ENCODE measurements at regions not wholly inside any gene's neighbourhood (a gene's known extent, or its start where the extent isn't known, plus 50 kb on each side); places are given as distances from the start of the nearest gene placed in this dataset.

DNA sequence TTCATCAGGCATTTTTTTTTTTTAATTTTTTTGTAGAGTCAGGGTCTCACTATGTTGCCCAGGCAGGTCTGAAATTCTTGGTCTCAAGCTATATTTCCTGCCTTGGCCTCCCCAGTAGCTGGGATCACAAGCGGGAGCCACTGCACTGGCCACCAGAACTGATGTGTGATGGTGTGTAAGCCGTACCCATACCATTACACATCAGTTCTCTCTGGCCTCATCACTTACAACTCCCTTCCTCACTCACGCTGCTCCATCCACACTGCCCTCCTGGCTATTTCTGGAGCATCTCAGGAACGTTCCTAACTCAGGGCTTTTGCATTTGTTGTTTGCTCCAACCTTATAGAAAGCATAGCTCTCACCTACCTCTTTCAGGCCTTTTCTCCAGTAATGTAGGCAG is 834.5 kb upstream of the ID2 start:
- Histone ChIP-seq H3K36me3 (ENCODE audit: control insufficient read depth in 1 of 2, insufficient read depth in 2 of 2, low read length in 2 of 2) (no peaks in the 10 kb centered on the region), H3K4me3 (ENCODE audit: low read depth in 1 of 2, low read length in 2 of 2) (no peak overlapping the region), H3K27ac (ENCODE audit: low read length) (no peak overlapping the region)

DNA sequence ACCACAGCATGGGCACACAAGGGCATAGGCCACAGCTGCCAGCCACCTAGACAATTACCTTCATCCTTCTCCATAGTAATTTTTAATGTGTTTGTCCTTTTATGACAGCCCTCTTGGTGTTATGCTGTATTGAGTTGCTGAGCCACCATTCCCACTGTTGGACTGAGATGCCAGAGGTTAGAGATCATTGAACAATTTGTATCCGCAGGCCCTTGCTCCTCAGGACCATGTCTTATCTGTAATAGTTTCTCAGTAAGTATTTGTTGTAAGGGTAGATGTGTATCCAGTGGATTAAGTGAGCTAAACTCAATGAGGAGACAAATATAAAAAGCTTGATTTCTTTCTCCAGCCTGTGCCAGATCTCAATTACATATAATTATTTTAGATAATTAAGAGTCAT is 832.8 kb upstream of the ID2 start:
- no peaks in the 10 kb centered on the region for H3K9me3 ChIP-seq (ENCODE audit: control insufficient read depth in 1 of 2, low read length in 2 of 2)
- no peaks in the 10 kb centered on the region for H3K27me3 ChIP-seq (ENCODE audit: low read depth, low read length)
- H3K36me3 ChIP-seq (ENCODE audit: control insufficient read depth in 1 of 2, insufficient read depth in 2 of 2, low read length in 2 of 2): no peaks in the 10 kb centered on the region
- no peak overlapping the region for H3K4me3 ChIP-seq (ENCODE audit: low read depth in 1 of 2, low read length in 2 of 2)
- peaks cover 0 to 12% of the 10 kb centered on the region in 2 donors for H3K4me1 ChIP-seq (ENCODE audit: control insufficient read depth in 1 of 2, insufficient read depth in 2 of 2, low read length in 2 of 2)
- no peak overlapping the region for H3K27ac ChIP-seq (ENCODE audit: low read length)

More for the DNA sequence above, 834.5 kb upstream of the ID2 start:
- no peaks in the 10 kb centered on the region for H3K9me3 ChIP-seq (ENCODE audit: control insufficient read depth in 1 of 2, low read length in 2 of 2)
- peaks cover 0 to 12% of the 10 kb centered on the region in 2 donors for H3K4me1 ChIP-seq (ENCODE audit: control insufficient read depth in 1 of 2, insufficient read depth in 2 of 2, low read length in 2 of 2)
- no peaks in the 10 kb centered on the region for H3K27me3 ChIP-seq (ENCODE audit: low read depth, low read length)

DNA sequence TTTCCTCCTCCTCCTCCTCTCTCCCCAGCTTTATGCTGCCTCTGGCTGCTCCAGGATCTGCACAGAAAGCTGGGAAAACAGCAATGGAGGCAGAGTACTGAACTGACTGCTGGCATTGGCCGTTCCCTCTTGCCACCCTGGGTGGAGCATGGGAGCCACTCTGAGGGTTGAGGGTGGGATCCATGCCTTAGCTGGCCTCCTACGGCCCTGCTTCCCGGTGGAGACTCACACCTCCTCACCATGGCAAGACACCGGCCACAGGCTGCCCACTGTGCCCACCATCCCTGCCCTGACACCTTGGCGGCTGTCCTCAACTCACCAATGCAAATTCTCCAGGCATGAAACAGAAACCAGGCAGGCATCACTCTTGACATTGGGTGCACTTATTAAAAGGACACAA is 832.3 kb upstream of the ID2 start:
- Histone ChIP-seq H3K4me1 (ENCODE audit: control insufficient read depth in 1 of 2, insufficient read depth in 2 of 2, low read length in 2 of 2) (peaks cover 0 to 7% of the 10 kb centered on the region in 2 donors), H3K27me3 (ENCODE audit: low read depth, low read length) (no peaks in the 10 kb centered on the region), H3K36me3 (ENCODE audit: control insufficient read depth in 1 of 2, insufficient read depth in 2 of 2, low read length in 2 of 2) (no peaks in the 10 kb centered on the region), H3K9me3 (ENCODE audit: control insufficient read depth in 1 of 2, low read length in 2 of 2) (no peaks in the 10 kb centered on the region), H3K4me3 (ENCODE audit: low read depth in 1 of 2, low read length in 2 of 2) (no peak overlapping the region), H3K27ac (ENCODE audit: low read length) (no peak overlapping the region)

DNA sequence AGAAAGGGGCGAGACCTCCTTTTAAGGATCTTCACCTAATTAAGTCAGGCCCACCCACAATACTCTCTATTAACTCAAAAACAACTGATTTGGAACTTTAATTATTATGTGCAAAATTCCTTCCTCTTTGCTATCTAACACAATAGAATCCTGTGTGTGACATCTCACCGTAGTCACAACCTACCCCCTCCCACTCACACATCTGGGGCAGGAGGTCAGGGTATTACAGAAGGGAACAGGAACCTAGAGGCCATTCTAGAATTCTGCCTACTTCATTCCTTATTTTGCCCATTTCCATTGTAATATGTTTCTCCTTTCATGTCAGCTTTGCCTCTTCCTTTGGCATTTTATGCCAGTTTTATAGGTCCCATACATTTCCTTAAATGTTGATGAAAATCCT is 829.3 kb upstream of the ID2 start:
- Histone ChIP-seq H3K4me1 (ENCODE audit: control insufficient read depth in 1 of 2, insufficient read depth in 2 of 2, low read length in 2 of 2) (peaks cover 0 to 5% of the 10 kb centered on the region in 2 donors), H3K27me3 (ENCODE audit: low read depth, low read length) (no peaks in the 10 kb centered on the region), H3K27ac (ENCODE audit: low read length) (no peak overlapping the region), H3K4me3 (ENCODE audit: low read depth in 1 of 2, low read length in 2 of 2) (no peak overlapping the region), H3K36me3 (ENCODE audit: control insufficient read depth in 1 of 2, insufficient read depth in 2 of 2, low read length in 2 of 2) (no peaks in the 10 kb centered on the region), H3K9me3 (ENCODE audit: control insufficient read depth in 1 of 2, low read length in 2 of 2) (no peaks in the 10 kb centered on the region)

DNA sequence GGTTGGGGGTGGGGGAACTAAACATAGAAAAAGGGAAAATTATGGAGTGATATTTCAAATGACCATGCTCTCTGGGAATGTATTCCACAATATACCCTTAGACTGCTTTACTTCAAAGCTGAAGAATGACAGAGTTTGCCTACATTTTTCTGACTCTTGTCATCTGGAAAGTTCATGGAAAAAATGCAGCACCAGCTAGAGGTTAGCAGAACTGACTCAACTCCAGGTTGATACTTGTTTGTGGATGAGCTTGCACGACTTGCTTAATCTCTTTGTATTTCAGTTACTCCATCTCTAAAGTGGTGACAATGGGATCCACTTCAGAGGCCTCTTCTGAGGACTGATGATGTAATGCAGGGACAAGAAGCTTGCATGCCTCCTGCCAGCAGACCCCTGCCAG is 824.0 kb upstream of the ID2 start:
- Histone ChIP-seq H3K27ac (ENCODE audit: low read length) (no peak overlapping the region), H3K4me3 (ENCODE audit: low read depth in 1 of 2, low read length in 2 of 2) (no peak overlapping the region), H3K36me3 (ENCODE audit: control insufficient read depth in 1 of 2, insufficient read depth in 2 of 2, low read length in 2 of 2) (no peaks in the 10 kb centered on the region), H3K4me1 (ENCODE audit: control insufficient read depth in 1 of 2, insufficient read depth in 2 of 2, low read length in 2 of 2) (no peaks in the 10 kb centered on the region), H3K9me3 (ENCODE audit: control insufficient read depth in 1 of 2, low read length in 2 of 2) (no peaks in the 10 kb centered on the region), H3K27me3 (ENCODE audit: low read depth, low read length) (no peaks in the 10 kb centered on the region)

DNA sequence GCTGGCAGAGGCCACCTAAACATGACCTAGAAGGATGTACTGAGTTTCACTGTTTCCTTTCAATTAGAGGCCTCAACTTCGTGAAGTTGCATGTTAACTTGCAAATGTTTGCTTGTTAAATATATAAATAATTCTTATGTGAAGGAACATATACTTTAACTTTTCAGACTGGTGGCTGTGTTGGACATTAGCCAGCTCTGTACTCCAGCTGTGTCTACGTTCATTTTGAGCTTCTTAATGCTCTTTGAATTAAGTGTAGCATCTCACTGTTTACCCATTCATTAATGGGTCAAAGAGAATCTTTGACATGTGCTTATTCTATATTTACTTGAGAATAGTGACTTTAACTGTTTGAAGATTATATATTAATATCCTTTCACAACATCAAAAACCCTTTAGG is 823.2 kb upstream of the ID2 start:
- Histone ChIP-seq H3K27ac (ENCODE audit: low read length) (no peak overlapping the region), H3K36me3 (ENCODE audit: control insufficient read depth in 1 of 2, insufficient read depth in 2 of 2, low read length in 2 of 2) (no peaks in the 10 kb centered on the region), H3K27me3 (ENCODE audit: low read depth, low read length) (no peaks in the 10 kb centered on the region), H3K9me3 (ENCODE audit: control insufficient read depth in 1 of 2, low read length in 2 of 2) (no peaks in the 10 kb centered on the region), H3K4me1 (ENCODE audit: control insufficient read depth in 1 of 2, insufficient read depth in 2 of 2, low read length in 2 of 2) (no peaks in the 10 kb centered on the region), H3K4me3 (ENCODE audit: low read depth in 1 of 2, low read length in 2 of 2) (no peak overlapping the region)

DNA sequence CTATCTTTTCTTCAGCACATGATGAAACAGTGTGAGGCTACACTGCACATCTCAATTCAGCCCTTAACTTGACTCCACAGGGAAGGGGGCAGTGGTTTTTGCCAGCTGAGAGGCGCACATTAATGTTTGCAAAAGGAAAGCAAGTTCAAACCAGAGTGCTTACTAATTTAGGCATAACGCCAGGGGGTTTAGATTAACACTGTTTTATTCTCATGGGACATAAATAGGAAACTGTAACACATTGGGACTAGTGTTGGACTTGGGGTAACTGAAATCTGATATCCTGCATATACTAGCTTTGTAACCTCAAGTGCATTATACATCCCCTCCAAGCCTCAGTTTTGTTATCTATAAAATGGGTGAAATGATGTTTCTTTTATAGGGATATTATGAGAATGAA is 821.2 kb upstream of the ID2 start:
- Histone ChIP-seq H3K27ac (ENCODE audit: low read length) (no peak overlapping the region), H3K36me3 (ENCODE audit: control insufficient read depth in 1 of 2, insufficient read depth in 2 of 2, low read length in 2 of 2) (no peaks in the 10 kb centered on the region), H3K4me3 (ENCODE audit: low read depth in 1 of 2, low read length in 2 of 2) (no peak overlapping the region), H3K4me1 (ENCODE audit: control insufficient read depth in 1 of 2, insufficient read depth in 2 of 2, low read length in 2 of 2) (no peaks in the 10 kb centered on the region), H3K27me3 (ENCODE audit: low read depth, low read length) (no peaks in the 10 kb centered on the region), H3K9me3 (ENCODE audit: control insufficient read depth in 1 of 2, low read length in 2 of 2) (no peaks in the 10 kb centered on the region)

DNA sequence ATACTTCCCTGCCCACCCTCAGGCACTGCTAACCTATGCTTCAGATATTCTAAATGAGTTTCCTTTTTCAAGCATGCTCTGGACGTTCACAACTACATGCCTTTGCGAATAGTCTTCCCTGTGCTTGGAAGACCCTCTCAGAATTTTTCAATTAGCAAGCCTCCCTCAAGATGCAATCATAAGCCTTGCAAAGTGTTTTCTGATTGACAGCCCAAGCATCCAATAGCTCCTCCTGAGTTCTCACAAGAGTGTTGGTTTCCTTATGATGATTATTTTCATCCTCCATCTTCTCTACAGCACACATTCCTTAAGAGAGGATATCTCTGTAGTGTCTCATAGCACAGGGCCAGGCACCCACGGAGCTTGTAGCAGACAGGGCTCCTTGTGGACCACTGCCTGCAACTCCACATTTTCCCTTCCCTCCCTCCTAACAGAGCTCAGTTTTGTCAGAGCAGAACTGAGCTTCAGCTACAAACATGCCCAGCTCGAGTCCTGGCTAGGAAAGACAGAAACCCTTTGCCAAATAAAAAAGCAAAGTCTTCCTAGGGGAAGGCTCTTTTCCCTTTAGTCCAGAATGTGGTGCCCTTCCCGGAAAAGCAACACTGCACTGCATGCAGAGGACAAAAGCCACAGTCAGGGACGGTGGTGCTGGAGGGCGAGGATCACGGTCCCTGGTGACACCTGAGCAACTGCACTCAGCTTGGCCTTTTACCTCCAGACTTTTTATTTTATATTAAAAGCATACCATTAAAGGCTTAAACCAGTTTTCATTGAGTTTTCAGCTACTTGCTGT is 819.8 kb upstream of the ID2 start:
- Histone ChIP-seq H3K27me3 (ENCODE audit: low read depth, low read length) (no peaks in the 10 kb centered on the region), H3K36me3 (ENCODE audit: control insufficient read depth in 1 of 2, insufficient read depth in 2 of 2, low read length in 2 of 2) (no peaks in the 10 kb centered on the region), H3K4me1 (ENCODE audit: control insufficient read depth in 1 of 2, insufficient read depth in 2 of 2, low read length in 2 of 2) (no peaks in the 10 kb centered on the region), H3K4me3 (ENCODE audit: low read depth in 1 of 2, low read length in 2 of 2) (no peak overlapping the region), H3K9me3 (ENCODE audit: control insufficient read depth in 1 of 2, low read length in 2 of 2) (no peaks in the 10 kb centered on the region), H3K27ac (ENCODE audit: low read length) (no peak overlapping the region)

DNA sequence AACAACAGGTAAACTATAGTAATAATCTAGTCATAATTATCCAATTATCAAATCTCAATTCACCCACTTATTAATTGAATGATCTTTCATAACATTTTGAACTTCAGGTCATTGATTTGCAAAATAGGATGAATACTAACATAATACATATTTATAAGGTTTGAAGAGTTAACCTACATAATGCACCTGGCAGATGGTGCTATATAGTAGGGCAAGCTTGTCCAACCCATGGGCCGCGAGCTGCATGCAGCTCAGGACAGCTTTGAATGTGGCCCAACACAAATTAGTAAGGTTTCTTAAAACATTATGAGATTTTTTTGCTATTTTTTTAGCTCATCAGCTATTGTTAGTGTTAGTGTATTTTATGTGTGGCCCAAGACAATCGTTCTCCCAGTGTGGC is 815.8 kb upstream of the ID2 start:
- Histone ChIP-seq H3K27me3 (ENCODE audit: low read depth, low read length) (no peaks in the 10 kb centered on the region), H3K27ac (ENCODE audit: low read length) (no peak overlapping the region), H3K4me3 (ENCODE audit: low read depth in 1 of 2, low read length in 2 of 2) (no peak overlapping the region), H3K9me3 (ENCODE audit: control insufficient read depth in 1 of 2, low read length in 2 of 2) (no peaks in the 10 kb centered on the region), H3K4me1 (ENCODE audit: control insufficient read depth in 1 of 2, insufficient read depth in 2 of 2, low read length in 2 of 2) (no peaks in the 10 kb centered on the region), H3K36me3 (ENCODE audit: control insufficient read depth in 1 of 2, insufficient read depth in 2 of 2, low read length in 2 of 2) (no peaks in the 10 kb centered on the region)

DNA sequence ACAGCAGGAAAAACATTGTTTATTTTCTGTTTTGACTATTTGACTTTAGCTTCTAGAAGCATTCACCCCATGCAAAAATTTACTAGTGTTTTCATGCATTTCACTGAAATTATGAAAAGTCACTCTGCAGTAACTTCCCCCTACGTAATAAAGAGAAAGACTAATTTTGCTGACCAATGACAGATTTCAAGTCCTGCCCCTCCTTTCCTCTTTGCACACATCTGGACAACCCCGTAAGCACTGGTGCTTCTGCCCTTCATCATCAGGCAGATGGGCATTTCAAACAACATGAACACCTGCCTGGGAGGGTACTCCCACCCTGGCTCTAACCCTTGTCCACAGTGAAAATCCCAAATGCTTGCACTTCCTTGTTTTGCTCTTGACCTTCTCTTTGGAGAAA is 815.0 kb upstream of the ID2 start:
- Histone ChIP-seq H3K4me3 (ENCODE audit: low read depth in 1 of 2, low read length in 2 of 2) (no peak overlapping the region), H3K4me1 (ENCODE audit: control insufficient read depth in 1 of 2, insufficient read depth in 2 of 2, low read length in 2 of 2) (no peaks in the 10 kb centered on the region), H3K27me3 (ENCODE audit: low read depth, low read length) (no peaks in the 10 kb centered on the region), H3K9me3 (ENCODE audit: control insufficient read depth in 1 of 2, low read length in 2 of 2) (no peaks in the 10 kb centered on the region), H3K36me3 (ENCODE audit: control insufficient read depth in 1 of 2, insufficient read depth in 2 of 2, low read length in 2 of 2) (no peaks in the 10 kb centered on the region), H3K27ac (ENCODE audit: low read length) (no peak overlapping the region)

DNA sequence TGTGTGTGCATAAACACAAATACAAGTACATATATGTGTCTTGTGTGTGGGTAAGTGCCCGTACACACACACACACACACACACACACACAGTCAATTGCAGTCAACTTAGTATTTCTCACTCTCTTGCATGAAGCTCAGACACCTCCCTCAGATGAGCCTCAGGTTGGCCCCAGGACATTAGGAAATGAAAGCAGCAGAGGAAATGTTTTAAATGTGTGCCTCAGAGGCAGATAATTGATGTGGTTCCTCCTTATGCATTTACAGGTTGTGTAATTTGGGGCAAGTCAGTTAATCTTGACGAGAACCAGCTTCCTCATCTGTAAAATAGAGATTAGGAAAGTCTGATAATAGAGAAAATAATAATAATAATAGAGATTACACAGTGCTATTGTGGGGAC is 814.0 kb upstream of the ID2 start:
- Histone ChIP-seq H3K4me3 (ENCODE audit: low read depth in 1 of 2, low read length in 2 of 2) (no peak overlapping the region), H3K27ac (ENCODE audit: low read length) (no peak overlapping the region), H3K36me3 (ENCODE audit: control insufficient read depth in 1 of 2, insufficient read depth in 2 of 2, low read length in 2 of 2) (no peaks in the 10 kb centered on the region), H3K27me3 (ENCODE audit: low read depth, low read length) (no peaks in the 10 kb centered on the region), H3K4me1 (ENCODE audit: control insufficient read depth in 1 of 2, insufficient read depth in 2 of 2, low read length in 2 of 2) (no peaks in the 10 kb centered on the region), H3K9me3 (ENCODE audit: control insufficient read depth in 1 of 2, low read length in 2 of 2) (no peaks in the 10 kb centered on the region)

DNA sequence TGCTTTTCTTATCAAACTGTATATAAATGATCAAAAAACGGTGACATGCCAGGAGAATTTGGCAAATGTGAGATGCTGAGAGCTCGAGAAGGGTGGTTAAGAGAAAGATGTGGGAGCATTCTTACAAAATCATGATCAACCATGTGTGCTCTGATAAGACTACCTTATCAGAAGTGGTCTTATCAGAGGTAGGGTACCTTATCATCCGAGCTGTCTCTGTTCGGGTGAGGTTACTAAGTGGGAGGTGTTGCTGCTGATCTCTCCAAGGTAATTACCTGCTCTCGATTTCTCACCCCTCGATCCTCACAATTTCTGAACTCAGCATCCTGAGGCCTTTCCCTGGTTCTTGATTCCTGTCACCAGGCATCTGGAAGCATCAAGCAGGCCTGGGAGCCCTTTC is 813.0 kb upstream of the ID2 start:
- no peaks in the 10 kb centered on the region for H3K36me3 ChIP-seq (ENCODE audit: control insufficient read depth in 1 of 2, insufficient read depth in 2 of 2, low read length in 2 of 2)
- no peaks in the 10 kb centered on the region for H3K27me3 ChIP-seq (ENCODE audit: low read depth, low read length)
- no peak overlapping the region for H3K4me3 ChIP-seq (ENCODE audit: low read depth in 1 of 2, low read length in 2 of 2)
- no peaks in the 10 kb centered on the region for H3K9me3 ChIP-seq (ENCODE audit: control insufficient read depth in 1 of 2, low read length in 2 of 2)
- no peaks in the 10 kb centered on the region for H3K4me1 ChIP-seq (ENCODE audit: control insufficient read depth in 1 of 2, insufficient read depth in 2 of 2, low read length in 2 of 2)
- H3K27ac ChIP-seq (ENCODE audit: low read length): no peak overlapping the region

All from muscle layer of duodenum (tissue), 2 donors.